ENCODE measurements at regions not wholly inside any gene's neighbourhood (a gene's known extent, or its start where the extent isn't known, plus 50 kb on each side); places are given as distances from the start of the nearest gene placed in this dataset.

- intact Hi-C loops (cut with DNase I; ENCODE audit: low total_unique reads) = no loop called here
- TF ChIP-seq, protein P1, sequence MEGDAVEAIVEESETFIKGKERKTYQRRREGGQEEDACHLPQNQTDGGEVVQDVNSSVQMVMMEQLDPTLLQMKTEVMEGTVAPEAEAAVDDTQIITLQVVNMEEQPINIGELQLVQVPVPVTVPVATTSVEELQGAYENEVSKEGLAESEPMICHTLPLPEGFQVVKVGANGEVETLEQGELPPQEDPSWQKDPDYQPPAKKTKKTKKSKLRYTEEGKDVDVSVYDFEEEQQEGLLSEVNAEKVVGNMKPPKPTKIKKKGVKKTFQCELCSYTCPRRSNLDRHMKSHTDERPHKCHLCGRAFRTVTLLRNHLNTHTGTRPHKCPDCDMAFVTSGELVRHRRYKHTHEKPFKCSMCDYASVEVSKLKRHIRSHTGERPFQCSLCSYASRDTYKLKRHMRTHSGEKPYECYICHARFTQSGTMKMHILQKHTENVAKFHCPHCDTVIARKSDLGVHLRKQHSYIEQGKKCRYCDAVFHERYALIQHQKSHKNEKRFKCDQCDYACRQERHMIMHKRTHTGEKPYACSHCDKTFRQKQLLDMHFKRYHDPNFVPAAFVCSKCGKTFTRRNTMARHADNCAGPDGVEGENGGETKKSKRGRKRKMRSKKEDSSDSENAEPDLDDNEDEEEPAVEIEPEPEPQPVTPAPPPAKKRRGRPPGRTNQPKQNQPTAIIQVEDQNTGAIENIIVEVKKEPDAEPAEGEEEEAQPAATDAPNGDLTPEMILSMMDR (IDR thresholded peaks at IDR 0.05 in 8 of 11, conservative IDR thresholded peaks at IDR 0.05 in 3 of 11) = no peak
- no peak for TF ChIP-seq POLR2A (IDR thresholded peaks at IDR 0.05)
- TF ChIP-seq POLR2AphosphoS5 (IDR thresholded peaks at IDR 0.05) = no peak
- Histone ChIP-seq H3K9me3 (no peaks in the 10 kb centered on the region), H3K4me3 (no peak overlapping the region), H3K4me1 (no peaks in the 10 kb centered on the region), H3K27ac (no peak overlapping the region), H3K36me3 (no peaks in the 10 kb centered on the region), H3K27me3 (replicated peaks in 1 of 7) (no peaks in the 10 kb centered on the region)
- WGBS, 5 donors = 45 to 60% (median 57%) methylated on average over 2 of the region's 2 CpGs
- no peak for DNase-seq
Observed at GRCh38 chr21:20570824-20571232, 427.4 kb upstream of the NCAM2 start.

GRCh38 chr21:20572582-20572981 lies 425.6 kb upstream of the NCAM2 start:
- no peak for DNase-seq
- no peaks in the 10 kb centered on the region for H3K27me3 ChIP-seq (replicated peaks in 1 of 7)
- H3K36me3 ChIP-seq = no peaks in the 10 kb centered on the region
- H3K4me1 ChIP-seq = no peaks in the 10 kb centered on the region
- H3K4me3 ChIP-seq = no peak overlapping the region
- intact Hi-C loops (cut with DNase I; ENCODE audit: low total_unique reads) = no loop called here
- H3K9me3 ChIP-seq = peaks cover 0 to under 1% (median 0%) of the 10 kb centered on the region in 8 donors
- no peak overlapping the region for H3K27ac ChIP-seq
- 83 to 92% (median 86%) methylated on average over 4 of the region's 4 CpGs for WGBS, 5 donors
- TF ChIP-seq, protein P1 (IDR thresholded peaks at IDR 0.05 in 8 of 11, conservative IDR thresholded peaks at IDR 0.05 in 3 of 11) = no peak
- TF ChIP-seq POLR2AphosphoS5 (IDR thresholded peaks at IDR 0.05) (no peak), POLR2A (IDR thresholded peaks at IDR 0.05) (no peak)

GRCh38 chr21:20581361-20581760 lies 416.8 kb upstream of the NCAM2 start:
- Histone ChIP-seq H3K9me3 (peaks cover 0 to 8% (median 0%) of the 10 kb centered on the region in 8 donors), H3K27me3 (replicated peaks in 1 of 7) (no peaks in the 10 kb centered on the region), H3K4me3 (no peak overlapping the region), H3K27ac (no peak overlapping the region), H3K4me1 (no peaks in the 10 kb centered on the region), H3K36me3 (no peaks in the 10 kb centered on the region)
- no peak for DNase-seq
- TF ChIP-seq POLR2AphosphoS5 (IDR thresholded peaks at IDR 0.05) = no peak
- 65 to 87% (median 83%) methylated on average over 1 of the region's 1 CpG for WGBS, 5 donors
- intact Hi-C loops (cut with DNase I; ENCODE audit: low total_unique reads) = no loop called here

DNA sequence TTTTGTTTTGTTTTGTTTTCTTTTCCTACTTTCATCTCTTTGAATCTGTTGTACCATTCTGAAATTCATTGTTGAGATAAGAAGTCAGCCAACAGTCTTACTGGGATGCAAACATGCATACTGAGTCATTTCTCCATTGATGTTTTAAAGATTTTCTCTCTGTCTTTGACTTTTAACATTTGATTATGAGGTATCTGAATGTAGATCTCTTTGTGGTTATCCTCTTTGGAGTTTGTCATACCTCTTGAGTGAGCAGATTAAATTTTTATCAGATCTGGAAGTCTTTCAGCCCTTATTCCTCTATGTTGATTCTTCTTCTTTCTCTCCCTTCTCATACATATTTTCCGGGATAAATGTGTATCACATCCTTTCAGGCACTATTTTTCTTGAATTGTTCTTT lies 406.9 kb upstream of the NCAM2 start:
- 32 to 64% (median 43%) methylated on average over 1 of the region's 1 CpG for WGBS, 5 donors
- Histone ChIP-seq H3K4me3 (no peak overlapping the region), H3K27me3 (replicated peaks in 1 of 7) (no peaks in the 10 kb centered on the region), H3K4me1 (no peaks in the 10 kb centered on the region), H3K27ac (no peak overlapping the region), H3K9me3 (peaks cover 0 to 37% (median 12%) of the 10 kb centered on the region in 8 donors), H3K36me3 (no peaks in the 10 kb centered on the region)
- intact Hi-C loops (cut with DNase I; ENCODE audit: low total_unique reads) = no loop called here
- TF ChIP-seq POLR2A (IDR thresholded peaks at IDR 0.05) = no peak
- TF ChIP-seq, protein P1 (IDR thresholded peaks at IDR 0.05 in 8 of 11, conservative IDR thresholded peaks at IDR 0.05 in 3 of 11) = no peak
- TF ChIP-seq POLR2AphosphoS5 (IDR thresholded peaks at IDR 0.05) = no peak
- no peak for DNase-seq

GRCh38 chr21:20592463-20592862 lies 405.7 kb upstream of the NCAM2 start:
- H3K4me3 ChIP-seq = no peak overlapping the region
- H3K4me1 ChIP-seq = no peaks in the 10 kb centered on the region
- no peaks in the 10 kb centered on the region for H3K36me3 ChIP-seq
- intact Hi-C loops (cut with DNase I; ENCODE audit: low total_unique reads) = no loop called here
- no peak overlapping the region for H3K27ac ChIP-seq
- H3K9me3 ChIP-seq = peaks cover 0 to 37% (median 12%) of the 10 kb centered on the region in 8 donors
- TF ChIP-seq, protein P1 (IDR thresholded peaks at IDR 0.05 in 8 of 11, conservative IDR thresholded peaks at IDR 0.05 in 3 of 11) = no peak
- TF ChIP-seq POLR2AphosphoS5 (IDR thresholded peaks at IDR 0.05) = no peak
- no peak for TF ChIP-seq POLR2A (IDR thresholded peaks at IDR 0.05)
- H3K27me3 ChIP-seq (replicated peaks in 1 of 7) = no peaks in the 10 kb centered on the region
- DNase-seq = no peak
